SK-N-SH (cell line): ENCODE measurements at regions not wholly inside any gene's neighbourhood (a gene's known extent, or its start where the extent isn't known, plus 50 kb on each side); places are given as distances from the start of the nearest gene placed in this dataset.

Experiments
- CTCF ChIP-seq: fragments of 200-600 bp; sonication (generic); IDR thresholded peaks from 2 replicates; pipeline ENCODE4 v1.6.1; 2017; ENCODE audit warnings: antibody characterized with exemption, mild to moderate bottlenecking, moderate library complexity
- EP300 ChIP-seq, 2 experiments: IDR thresholded peaks; 2 replicates each; pipeline versions ENCODE4 v1.4.0 to v1.6.1; 2012; ENCODE audit warnings: borderline replicate concordance in 1 of 2, low read depth in 1 of 2, low read length in 1 of 2
- JUND ChIP-seq: IDR thresholded peaks from 2 replicates; pipeline ENCODE4 v1.4.0; 2012
- NRF1 ChIP-seq: IDR thresholded peaks from 2 replicates; pipeline ENCODE4 v1.6.1; 2012; ENCODE audit warnings: low read depth, mild to moderate bottlenecking, low read length
- TCF12 ChIP-seq: IDR thresholded peaks from 2 replicates; pipeline ENCODE4 v1.4.0; 2012
- USF2 ChIP-seq: fragments of 150-350 bp; IDR thresholded peaks from 2 replicates; pipeline ENCODE4 v1.6.1; 2017; ENCODE audit warnings: antibody characterized with exemption, low read length, low read depth, borderline replicate concordance

GRCh38 chr18:25962176-25962575, 128.2 kb downstream of the SS18 start:
- no peak for TF ChIP-seq JUND
- TF ChIP-seq CTCF, result no peak
- TF ChIP-seq NRF1, result no peak
- TF ChIP-seq EP300 (IDR thresholded peaks at IDR 0.05; ENCODE audit: borderline replicate concordance in 1 of 2, low read depth in 1 of 2, low read length in 1 of 2), result no peak
- TF ChIP-seq USF2, result no peak
- no peak for TF ChIP-seq TCF12
